Kasumi-1 (cell line): ENCODE measurements at regions not wholly inside any gene's neighbourhood (a gene's known extent, or its start where the extent isn't known, plus 50 kb on each side); places are given as distances from the start of the nearest gene placed in this dataset.
A peak's percentile ranks its signal among the peaks of the same experiment; 100 is the strongest.

Experiments
- DNase-seq, 2 experiments: peaks; one replicate each; lab custom pipeline; 2025; lab: John Stamatoyannopoulos, UW

- no peak for DNase-seq
These were observed 54.1 kb upstream of the PIK3C2G start for GRCh38 chr12:18207266-18207665.

GRCh38 chr12:18206198-18206597, 55.1 kb upstream of the PIK3C2G start:
- DNase-seq = no peak

GRCh38 chr12:18204053-18204452, 57.3 kb upstream of the PIK3C2G start:
- DNase-seq = no peak

GRCh38 chr12:18192119-18192518, 69.2 kb upstream of the PIK3C2G start:
- DNase-seq = no peak

- no peak for DNase-seq
These were observed 78.2 kb upstream of the PIK3C2G start for GRCh38 chr12:18183141-18183540.

GRCh38 chr12:18171571-18171970, 81.6 kb upstream of the RERGL start:
- DNase-seq = no peak

- DNase-seq = no peak
These were observed 78.0 kb upstream of the RERGL start for GRCh38 chr12:18168016-18168415.

GRCh38 chr12:18165889-18166288, 75.9 kb upstream of the RERGL start:
- DNase-seq = no peak

- DNase-seq = no peak
These were observed 75.5 kb upstream of the RERGL start for GRCh38 chr12:18165422-18165871.

- DNase-seq = no peak
These were observed 70.9 kb upstream of the RERGL start for GRCh38 chr12:18160901-18161300.

- peak; percentile 43 to 83 for DNase-seq
These were observed 69.0 kb upstream of the RERGL start for GRCh38 chr12:18158774-18159557.

GRCh38 chr12:18153826-18154225, 63.8 kb upstream of the RERGL start:
- DNase-seq = no peak

- no peak for DNase-seq
These were observed 61.0 kb upstream of the RERGL start for GRCh38 chr12:18151036-18151435.

- no peak for DNase-seq
These were observed 59.0 kb upstream of the RERGL start for GRCh38 chr12:18148961-18149360.

- peak; percentile 72 to 86 for DNase-seq
These were observed 56.4 kb upstream of the RERGL start for GRCh38 chr12:18146363-18146762.

- peak; percentile 67 to 70 for DNase-seq
These were observed 55.9 kb upstream of the RERGL start for GRCh38 chr12:18145924-18146323.

GRCh38 chr12:18141048-18141982, 51.3 kb upstream of the RERGL start:
- DNase-seq = no peak

GRCh38 chr12:18139989-18140596, 50.1 kb upstream of the RERGL start:
- peak; percentile 78 to 90 for DNase-seq
